Bronchial epithelial cell (primary cell): ENCODE measurements at regions not wholly inside any gene's neighbourhood (a gene's known extent, or its start where the extent isn't known, plus 50 kb on each side); places are given as distances from the start of the nearest gene placed in this dataset.
"Not testable (repeated sequence)": the region's sequence is repeated elsewhere in the genome, so short reads cannot be mapped to it uniquely, and the experiment has no call there.

Experiments used
- DNase-seq: peaks from one replicate; pipeline ENCODE4 v3.0.0-alpha.2; 2010; ENCODE audit warnings: low read depth
- FAIRE-seq: peaks from 2 replicates; lab custom pipeline; 2011; peaks lifted over from hg19 to GRCh38; lab: Jason Lieb, UNC
- H3K27me3 ChIP-seq: 2 replicates; pipeline ENCODE4 v1.5.1; 2011; ENCODE audit warnings: low read length; ENCODE audit not compliant: control insufficient read depth, insufficient read depth
- H3K36me3 ChIP-seq: 2 replicates; pipeline ENCODE4 v1.5.1; 2011; ENCODE audit warnings: low read length; ENCODE audit not compliant: control insufficient read depth, insufficient read depth
- H3K4me3 ChIP-seq: 2 replicates; pipeline ENCODE4 v1.5.1; 2011; ENCODE audit warnings: mild to moderate bottlenecking, low read depth, low read length, control low read depth
- CTCF ChIP-seq: IDR thresholded peaks from 2 replicates; pipeline ENCODE4 v1.5.1; 2011; ENCODE audit warnings: mild to moderate bottlenecking, moderate library complexity, low read length, control low read depth, inconsistent platforms; ENCODE audit not compliant: insufficient read depth, severe bottlenecking

GRCh38 chr7:46058086-46058823 lies 137.2 kb upstream of the IGFBP3 start:
- DNase-seq (peak; percentile 74), FAIRE-seq (no peak)
- Histone ChIP-seq H3K4me3 (no peak overlapping the region), H3K36me3 (no peaks in the 10 kb centered on the region), H3K27me3 (no peaks in the 10 kb centered on the region)
- no peak for TF ChIP-seq CTCF

GRCh38 chr7:46054915-46055314 lies 133.8 kb upstream of the IGFBP3 start:
- no peak overlapping the region for H3K4me3 ChIP-seq
- FAIRE-seq = no peak
- DNase-seq = no peak
- H3K36me3 ChIP-seq = no peaks in the 10 kb centered on the region
- no peak for TF ChIP-seq CTCF
- H3K27me3 ChIP-seq = no peaks in the 10 kb centered on the region

GRCh38 chr7:46054272-46054671 lies 133.2 kb upstream of the IGFBP3 start:
- Histone ChIP-seq H3K4me3 (no peak overlapping the region), H3K27me3 (no peaks in the 10 kb centered on the region), H3K36me3 (no peaks in the 10 kb centered on the region)
- DNase-seq = no peak
- no peak for FAIRE-seq
- TF ChIP-seq CTCF = no peak

- no peaks in the 10 kb centered on the region for H3K27me3 ChIP-seq
- DNase-seq = no peak
- no peaks in the 10 kb centered on the region for H3K36me3 ChIP-seq
- TF ChIP-seq CTCF = no peak
- no peak for FAIRE-seq
- no peak overlapping the region for H3K4me3 ChIP-seq
Measured at GRCh38 chr7:46047581-46047980, 126.5 kb upstream of the IGFBP3 start.

GRCh38 chr7:46043338-46043737 lies 122.3 kb upstream of the IGFBP3 start:
- FAIRE-seq, H3K4me3 ChIP-seq, H3K36me3 ChIP-seq, H3K27me3 ChIP-seq, DNase-seq: not testable (repeated sequence)

GRCh38 chr7:46039813-46040212 lies 118.7 kb upstream of the IGFBP3 start:
- H3K36me3 ChIP-seq, H3K27me3 ChIP-seq, DNase-seq, FAIRE-seq, H3K4me3 ChIP-seq: not testable (repeated sequence)

GRCh38 chr7:46035166-46035565 lies 114.1 kb upstream of the IGFBP3 start:
- DNase-seq (peak; percentile 40), FAIRE-seq (peak; percentile 66)
- Histone ChIP-seq H3K27me3 (no peaks in the 10 kb centered on the region), H3K4me3 (no peak overlapping the region), H3K36me3 (no peaks in the 10 kb centered on the region)
- no peak for TF ChIP-seq CTCF
